IPS-18a (cell line): ENCODE measurements at regions not wholly inside any gene's neighbourhood (a gene's known extent, or its start where the extent isn't known, plus 50 kb on each side); places are given as distances from the start of the nearest gene placed in this dataset.
"Not testable (repeated sequence)": the region's sequence is repeated elsewhere in the genome, so short reads cannot be mapped to it uniquely, and the experiment has no call there.

Experiments
- H3K27ac ChIP-seq: one replicate; pipeline ENCODE4 v1.5.1; 2013; ENCODE audit warnings: low read length
- H3K27me3 ChIP-seq: one replicate; pipeline ENCODE4 v1.6.1; 2013; ENCODE audit warnings: mild to moderate bottlenecking, low read length; ENCODE audit not compliant: control insufficient read depth, insufficient read depth
- H3K36me3 ChIP-seq: one replicate; pipeline ENCODE4 v1.6.1; 2013; ENCODE audit warnings: low read depth, low read length; ENCODE audit not compliant: control insufficient read depth
- H3K4me1 ChIP-seq: one replicate; pipeline ENCODE4 v1.6.1; 2013; ENCODE audit warnings: low read depth, low read length; ENCODE audit not compliant: control insufficient read depth
- H3K4me3 ChIP-seq: one replicate; pipeline ENCODE4 v1.5.1; 2013; ENCODE audit warnings: low read length
- H3K9ac ChIP-seq: one replicate; pipeline ENCODE4 v1.6.1; 2013; ENCODE audit warnings: mild to moderate bottlenecking, low read length, moderate library complexity
- H3K9me3 ChIP-seq: one replicate; pipeline ENCODE4 v1.6.1; 2013; ENCODE audit warnings: low read depth, low read length; ENCODE audit not compliant: control insufficient read depth

DNA sequence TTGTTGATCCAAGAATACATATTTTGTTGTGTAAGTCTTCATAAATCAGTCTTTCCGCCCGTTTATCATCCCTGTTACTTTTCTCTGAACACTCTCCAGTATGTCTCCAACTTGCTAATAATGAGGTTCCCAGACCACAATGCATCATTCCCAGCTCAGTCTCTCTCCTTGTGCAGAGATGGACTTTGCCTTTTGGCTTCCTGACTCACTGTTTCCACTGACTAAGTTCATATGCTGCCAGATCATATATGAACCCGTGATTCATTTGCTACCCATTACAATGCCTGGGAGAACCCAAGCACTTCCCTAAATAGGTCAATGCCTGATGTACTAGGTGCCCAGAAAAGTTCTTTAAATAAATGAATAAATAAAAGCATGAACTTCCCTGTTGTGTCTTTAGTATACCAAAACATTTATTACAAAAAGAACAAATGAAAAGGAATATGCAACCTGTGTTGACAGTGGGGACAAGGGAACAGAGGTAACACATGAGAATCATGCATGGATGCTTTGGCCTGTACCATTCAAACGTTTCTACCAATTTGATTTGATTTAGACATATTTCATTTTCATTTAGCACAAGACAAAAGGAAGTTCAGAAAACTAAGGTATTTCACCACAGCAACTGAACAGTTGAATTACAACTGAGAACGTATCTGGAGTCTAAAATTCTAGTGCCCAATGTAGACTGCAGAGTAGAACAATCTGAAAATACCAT is 215.4 kb upstream of the HNRNPA3 start:
- Histone ChIP-seq H3K27ac (no peak overlapping the region), H3K36me3 (no peaks in the 10 kb centered on the region), H3K4me1 (no peaks in the 10 kb centered on the region), H3K9me3 (no peaks in the 10 kb centered on the region), H3K9ac (no peak overlapping the region), H3K4me3 (no peak overlapping the region), H3K27me3 (no peaks in the 10 kb centered on the region)

DNA sequence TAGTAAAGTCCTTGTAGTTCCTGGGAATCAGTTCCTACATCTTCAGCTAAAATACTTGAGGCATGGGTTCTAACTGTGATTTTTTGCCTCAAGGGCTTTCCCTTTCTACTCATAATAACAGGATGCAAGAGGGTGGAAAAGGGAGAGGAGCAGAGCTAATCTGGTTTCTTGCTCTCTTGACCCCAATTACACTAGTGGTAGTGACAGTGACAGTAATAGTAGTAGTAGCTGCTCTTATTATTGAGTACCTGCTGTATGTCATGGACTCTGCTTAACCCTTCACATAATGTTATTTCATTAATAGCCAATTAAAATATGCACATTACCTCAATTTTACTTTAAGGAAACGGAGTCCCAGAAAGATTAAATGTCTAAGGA is 214.8 kb upstream of the HNRNPA3 start:
- no peak overlapping the region for H3K9ac ChIP-seq
- no peak overlapping the region for H3K27ac ChIP-seq
- no peaks in the 10 kb centered on the region for H3K9me3 ChIP-seq
- no peaks in the 10 kb centered on the region for H3K27me3 ChIP-seq
- H3K36me3 ChIP-seq: no peaks in the 10 kb centered on the region
- no peak overlapping the region for H3K4me3 ChIP-seq
- H3K4me1 ChIP-seq: no peaks in the 10 kb centered on the region

DNA sequence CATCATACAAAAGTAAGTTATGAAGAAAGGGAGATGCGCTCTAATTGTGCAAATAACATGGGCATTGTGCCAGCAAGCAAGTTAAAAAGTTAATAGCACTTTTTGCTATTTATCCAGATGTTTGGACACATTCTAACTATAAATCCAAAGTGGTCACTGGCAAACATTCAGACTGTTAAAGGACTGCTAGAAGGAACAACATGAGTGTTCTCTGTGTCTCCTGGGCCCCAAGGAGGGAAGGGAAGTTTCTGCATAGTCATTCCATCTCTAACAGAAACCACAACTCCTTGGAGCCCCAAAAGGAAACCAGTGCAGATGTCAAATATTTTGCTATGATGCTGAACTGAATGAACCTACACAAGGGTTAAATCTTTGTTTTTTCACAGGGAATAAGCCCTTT is 213.3 kb upstream of the HNRNPA3 start:
- Histone ChIP-seq H3K27ac (no peak overlapping the region), H3K9ac (no peak overlapping the region), H3K4me1 (no peaks in the 10 kb centered on the region), H3K27me3 (no peaks in the 10 kb centered on the region), H3K4me3 (no peak overlapping the region), H3K9me3 (no peaks in the 10 kb centered on the region), H3K36me3 (no peaks in the 10 kb centered on the region)

DNA sequence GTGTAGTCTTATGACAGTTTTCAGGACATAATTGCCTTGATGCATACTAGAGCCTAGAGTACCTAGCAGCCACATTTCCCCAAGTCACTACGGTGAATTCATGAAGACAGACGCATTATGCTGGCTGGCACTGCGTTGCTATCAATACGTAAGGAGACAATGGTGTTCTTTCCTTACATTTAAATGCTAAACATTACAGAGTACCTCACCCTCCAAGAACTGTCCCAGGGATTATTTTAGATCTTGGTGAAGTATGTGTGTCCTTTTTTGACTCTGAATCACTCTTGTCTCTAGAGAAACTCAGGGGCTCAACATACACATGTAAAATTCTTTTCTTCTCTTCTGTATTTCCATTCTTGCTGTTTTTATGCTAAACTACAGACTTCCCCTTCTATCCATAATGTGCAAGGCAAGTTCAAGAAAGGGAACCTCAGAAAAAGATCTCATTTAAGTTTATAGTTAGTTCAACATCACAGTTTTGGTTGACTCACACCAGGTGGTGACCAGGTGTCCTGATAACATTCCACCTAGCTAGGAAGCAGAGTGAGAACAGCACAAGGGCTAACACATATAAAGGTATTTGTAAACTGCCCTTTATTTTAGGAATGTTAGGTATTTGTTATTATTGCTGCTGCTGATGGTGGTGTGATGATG is 212.4 kb upstream of the HNRNPA3 start:
- Histone ChIP-seq H3K4me1 (no peaks in the 10 kb centered on the region), H3K4me3 (no peak overlapping the region), H3K27ac (no peak overlapping the region), H3K36me3 (no peaks in the 10 kb centered on the region), H3K9me3 (no peaks in the 10 kb centered on the region), H3K27me3 (no peaks in the 10 kb centered on the region), H3K9ac (no peak overlapping the region)

DNA sequence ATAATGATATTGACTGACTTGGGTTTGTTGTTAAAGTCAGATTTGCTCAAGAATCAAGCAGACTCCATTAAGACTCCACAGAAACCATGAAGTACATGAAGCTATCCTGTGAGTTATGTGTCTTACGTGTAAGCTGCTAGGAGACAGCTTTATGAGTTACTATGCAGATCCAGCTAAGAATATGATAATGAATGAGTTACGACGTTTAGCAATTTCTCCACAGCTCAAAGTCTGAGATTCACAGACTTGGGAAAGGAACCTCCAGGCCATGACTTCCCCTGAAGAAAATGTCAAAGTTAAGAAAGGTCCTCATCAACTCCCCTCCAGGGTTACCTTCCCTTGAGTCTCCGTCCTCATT is 211.9 kb upstream of the HNRNPA3 start:
- Histone ChIP-seq H3K27me3 (no peaks in the 10 kb centered on the region), H3K9ac (no peak overlapping the region), H3K36me3 (no peaks in the 10 kb centered on the region), H3K4me3 (no peak overlapping the region), H3K4me1 (no peaks in the 10 kb centered on the region), H3K9me3 (no peaks in the 10 kb centered on the region), H3K27ac (no peak overlapping the region)

DNA sequence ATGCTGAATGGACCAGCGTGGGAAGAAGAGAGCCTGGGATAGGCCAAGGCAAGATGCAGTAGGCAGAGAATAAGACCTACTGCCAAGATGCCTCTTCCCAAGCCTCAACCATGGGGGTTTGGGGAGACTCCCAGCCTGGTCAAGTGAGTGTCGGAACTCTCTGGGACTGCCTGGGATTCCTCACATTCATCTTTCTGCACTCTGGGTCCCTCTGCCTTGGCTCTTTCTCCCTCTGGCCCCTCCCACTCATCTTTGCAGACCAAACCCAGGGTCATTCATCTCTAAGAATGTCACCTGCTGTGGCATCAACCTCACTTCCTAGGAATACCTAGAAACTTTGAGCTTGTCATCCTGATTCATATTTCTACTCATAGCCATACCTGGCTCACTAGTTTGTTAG is 211.3 kb upstream of the HNRNPA3 start:
- Histone ChIP-seq H3K4me1 (no peaks in the 10 kb centered on the region), H3K4me3 (no peak overlapping the region), H3K27ac (no peak overlapping the region), H3K9ac (no peak overlapping the region), H3K9me3 (no peaks in the 10 kb centered on the region), H3K27me3 (no peaks in the 10 kb centered on the region), H3K36me3 (no peaks in the 10 kb centered on the region)

DNA sequence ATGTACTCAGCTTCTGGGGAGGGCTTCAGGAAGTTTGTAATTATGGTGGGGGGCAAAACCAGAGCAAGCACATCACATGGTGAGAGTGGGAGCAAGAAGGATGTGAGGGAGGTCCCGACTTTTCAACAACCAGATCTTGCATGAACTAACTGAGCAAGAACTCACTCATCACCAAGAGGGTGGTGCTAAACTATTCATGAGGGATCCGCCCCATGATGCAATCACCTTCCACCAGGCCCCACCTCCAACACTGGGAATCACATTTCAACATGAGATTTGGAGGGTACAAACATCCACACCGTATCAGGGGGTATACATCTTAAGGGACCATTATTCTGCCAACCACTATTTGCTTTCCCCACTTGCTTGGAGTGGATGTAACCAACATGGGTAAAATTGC is 209.6 kb upstream of the HNRNPA3 start:
- Histone ChIP-seq H3K27ac (no peak overlapping the region), H3K9me3 (no peaks in the 10 kb centered on the region), H3K9ac (no peak overlapping the region), H3K4me1 (no peaks in the 10 kb centered on the region), H3K4me3 (no peak overlapping the region), H3K36me3 (no peaks in the 10 kb centered on the region), H3K27me3 (no peaks in the 10 kb centered on the region)

DNA sequence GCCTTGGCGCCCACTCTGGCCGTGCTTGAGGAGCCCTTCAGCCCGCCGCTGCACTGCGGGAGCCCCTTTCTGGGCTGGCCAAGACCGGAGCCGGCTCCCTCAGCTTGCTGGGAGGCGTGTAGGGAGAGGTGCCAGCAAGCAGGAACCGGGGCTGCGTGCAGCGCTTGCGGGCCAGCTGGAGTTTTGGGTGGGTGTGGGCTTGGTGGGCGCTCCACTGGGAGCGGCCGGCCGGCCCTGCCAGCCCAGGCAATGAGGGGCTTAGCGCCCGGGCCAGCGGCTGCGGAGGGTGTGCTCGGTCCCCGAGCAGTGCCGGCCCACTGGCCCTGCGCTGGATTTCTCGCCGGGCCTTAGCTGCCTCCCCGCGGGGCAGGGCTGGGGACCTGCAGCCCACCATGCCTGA is 204.9 kb upstream of the HNRNPA3 start:
- H3K9me3 ChIP-seq, H3K4me1 ChIP-seq, H3K4me3 ChIP-seq, H3K27me3 ChIP-seq, H3K36me3 ChIP-seq, H3K9ac ChIP-seq, H3K27ac ChIP-seq: not testable (repeated sequence)

DNA sequence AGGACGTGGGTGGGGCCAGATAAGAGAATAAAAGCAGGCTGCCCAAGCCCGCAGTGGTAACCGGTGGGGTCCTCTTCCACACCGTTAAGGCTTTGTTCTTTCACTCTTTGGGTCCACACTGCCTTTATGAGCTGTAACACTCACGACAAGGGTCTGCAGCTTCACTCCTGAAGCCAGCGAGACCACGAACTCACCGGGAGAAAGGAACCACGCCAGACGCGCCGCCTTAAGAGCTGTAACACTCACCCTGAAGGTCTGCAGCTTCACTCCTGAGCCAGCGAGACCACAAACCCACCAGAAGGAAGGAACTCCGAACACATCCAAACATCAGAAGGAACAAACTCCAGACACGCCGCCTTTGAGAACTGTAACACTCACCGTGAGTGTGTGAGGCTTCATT is 203.9 kb upstream of the HNRNPA3 start:
- H3K36me3 ChIP-seq, H3K9me3 ChIP-seq: not testable (repeated sequence)

DNA sequence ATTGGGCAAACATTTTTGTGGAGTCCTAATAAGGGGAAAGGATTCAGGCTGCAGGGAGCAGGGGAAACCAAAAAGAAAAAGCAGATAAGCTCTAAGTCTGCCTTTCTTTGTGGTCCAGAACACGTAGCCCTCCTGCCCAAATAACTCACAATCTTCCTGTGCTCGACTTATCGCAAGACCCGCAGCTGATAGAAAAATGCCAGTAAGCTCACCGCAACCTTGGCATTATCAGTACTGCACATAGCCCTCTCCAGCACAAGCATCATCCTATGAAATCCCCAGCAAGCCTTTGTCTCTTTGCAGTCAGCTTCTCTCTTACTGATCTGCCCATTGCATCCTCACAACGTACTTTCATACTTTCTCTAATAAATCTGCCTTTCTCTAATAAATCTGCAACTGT is 202.4 kb upstream of the HNRNPA3 start:
- Histone ChIP-seq H3K27ac (no peak overlapping the region), H3K27me3 (no peaks in the 10 kb centered on the region), H3K36me3 (no peaks in the 10 kb centered on the region), H3K9me3 (no peaks in the 10 kb centered on the region), H3K4me1 (no peaks in the 10 kb centered on the region), H3K4me3 (no peak overlapping the region), H3K9ac (no peak overlapping the region)

More for the DNA sequence above, 203.9 kb upstream of the HNRNPA3 start:
- H3K27ac ChIP-seq, H3K4me1 ChIP-seq, H3K9ac ChIP-seq, H3K4me3 ChIP-seq, H3K27me3 ChIP-seq: not testable (repeated sequence)

DNA sequence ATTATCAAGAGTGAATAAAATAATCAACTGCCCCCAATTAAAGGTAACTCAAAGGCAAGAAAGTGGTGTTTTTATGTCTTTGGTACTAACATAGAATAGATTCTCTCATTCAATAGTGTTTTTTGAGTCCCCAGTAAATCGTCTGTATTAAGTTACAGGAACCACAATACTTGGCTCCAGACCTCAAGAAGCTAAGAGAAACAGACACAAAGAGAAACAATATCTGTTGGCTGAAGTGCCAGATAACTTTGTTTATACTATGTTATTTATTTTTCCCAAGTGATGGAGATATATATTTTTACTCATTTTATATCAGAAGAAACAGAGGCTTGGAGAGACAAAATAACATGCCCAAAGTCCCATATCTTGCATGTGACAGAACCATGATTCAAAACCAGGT is 201.7 kb upstream of the HNRNPA3 start:
- Histone ChIP-seq H3K4me3 (no peak overlapping the region), H3K4me1 (no peaks in the 10 kb centered on the region), H3K27me3 (no peaks in the 10 kb centered on the region), H3K27ac (no peak overlapping the region), H3K36me3 (no peaks in the 10 kb centered on the region), H3K9me3 (no peaks in the 10 kb centered on the region), H3K9ac (no peak overlapping the region)

DNA sequence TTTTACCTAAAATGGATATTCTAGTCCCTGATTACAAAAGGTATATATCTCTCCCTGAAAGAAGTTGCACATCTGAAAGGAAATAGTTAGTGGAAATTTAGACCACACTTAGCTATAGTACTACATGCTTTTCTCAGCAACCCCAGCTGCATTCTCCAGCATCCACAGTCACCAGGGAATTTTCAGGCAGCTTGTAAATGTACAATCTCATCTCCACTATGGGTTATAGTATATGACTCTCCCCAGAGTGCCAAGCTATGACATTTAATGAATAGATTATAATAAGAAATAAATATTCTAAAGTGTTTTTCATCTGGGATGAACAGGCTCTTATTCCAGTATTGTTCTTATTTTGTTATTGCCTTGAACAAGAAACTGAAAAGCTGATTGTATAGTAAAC is 197.6 kb upstream of the HNRNPA3 start:
- Histone ChIP-seq H3K4me3 (no peak overlapping the region), H3K36me3 (no peaks in the 10 kb centered on the region), H3K4me1 (no peaks in the 10 kb centered on the region), H3K9ac (no peak overlapping the region), H3K27me3 (no peaks in the 10 kb centered on the region), H3K9me3 (no peaks in the 10 kb centered on the region), H3K27ac (no peak overlapping the region)
